GM06990 (cell line): ENCODE measurements at regions not wholly inside any gene's neighbourhood (a gene's known extent, or its start where the extent isn't known, plus 50 kb on each side); places are given as distances from the start of the nearest gene placed in this dataset.

Experiments used
- DNase-seq: peaks from one replicate; pipeline ENCODE4 v3.0.0-alpha.2; 2011; ENCODE audit not compliant: insufficient read length; ENCODE audit errors: extremely low read depth
- H3K27me3 ChIP-seq: replicated peaks from 2 replicates; pipeline ENCODE4 v1.6.0; 2011; ENCODE audit warnings: low read length; ENCODE audit not compliant: control insufficient read depth, insufficient read depth
- H3K36me3 ChIP-seq: 2 replicates; pipeline ENCODE4 v1.5.1; 2011; ENCODE audit warnings: low read length; ENCODE audit not compliant: control insufficient read depth, insufficient read depth
- H3K4me3 ChIP-seq: replicated peaks from 2 replicates; pipeline ENCODE4 v1.5.1; 2011; ENCODE audit warnings: low read depth, mild to moderate bottlenecking, control low read depth, low read length
- CTCF ChIP-seq: IDR thresholded peaks from 2 replicates; pipeline ENCODE4 v1.5.1; 2011; ENCODE audit warnings: low read length, control low read depth, mild to moderate bottlenecking, inconsistent platforms; ENCODE audit not compliant: insufficient read depth, poor library complexity, severe bottlenecking

DNA sequence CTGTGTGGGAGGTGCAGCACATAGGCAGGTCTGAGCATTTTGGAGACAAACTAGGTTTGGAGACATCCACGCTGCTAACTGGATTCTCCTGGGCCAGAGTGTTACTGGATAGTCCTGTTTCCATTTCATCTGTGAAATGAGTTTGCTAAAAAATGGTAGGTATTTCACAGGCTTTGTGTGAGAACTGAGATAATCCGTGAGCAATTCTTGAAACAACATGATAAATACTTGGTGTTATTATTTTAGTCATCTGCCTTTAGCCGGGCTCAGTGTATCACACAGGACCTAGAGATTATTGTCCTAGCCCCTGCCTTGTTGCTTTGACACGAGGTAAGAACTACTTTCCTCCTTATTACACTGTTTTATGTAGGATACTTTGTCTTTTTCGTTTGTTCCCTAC is 63.0 kb downstream of the PRR18 start:
- DNase-seq = no peak
- no peaks in the 10 kb centered on the region for H3K36me3 ChIP-seq
- H3K27me3 ChIP-seq = no peaks in the 10 kb centered on the region
- no peak for TF ChIP-seq CTCF
- no peak overlapping the region for H3K4me3 ChIP-seq

- no peaks in the 10 kb centered on the region for H3K36me3 ChIP-seq
- no peak for TF ChIP-seq CTCF
- no peak for DNase-seq
- H3K4me3 ChIP-seq = no peak overlapping the region
- no peaks in the 10 kb centered on the region for H3K27me3 ChIP-seq
Observed at GRCh38 chr6:166244353-166245045, 63.7 kb downstream of the PRR18 start.

DNA sequence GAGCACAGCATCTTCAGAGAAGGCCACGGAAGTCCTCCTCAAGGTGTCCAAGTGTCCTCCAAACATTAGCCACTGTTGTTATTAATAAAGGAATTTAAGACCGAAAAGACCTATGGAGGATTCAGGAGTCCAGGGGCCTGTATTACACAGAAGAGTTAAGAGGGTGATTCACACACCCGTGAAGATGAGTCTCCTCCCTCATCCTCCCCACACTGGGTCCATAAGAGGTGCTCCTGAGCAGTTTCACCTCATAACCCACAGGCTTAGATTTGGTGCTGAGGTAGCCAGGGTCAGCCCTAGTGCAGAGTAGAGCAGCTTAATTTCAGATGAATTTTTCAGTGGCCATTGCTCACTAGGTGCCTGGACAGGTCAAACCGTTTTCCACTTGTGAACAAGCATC is 65.3 kb downstream of the PRR18 start:
- Histone ChIP-seq H3K4me3 (no peak overlapping the region), H3K36me3 (no peaks in the 10 kb centered on the region), H3K27me3 (no peaks in the 10 kb centered on the region)
- DNase-seq = no peak
- no peak for TF ChIP-seq CTCF

DNA sequence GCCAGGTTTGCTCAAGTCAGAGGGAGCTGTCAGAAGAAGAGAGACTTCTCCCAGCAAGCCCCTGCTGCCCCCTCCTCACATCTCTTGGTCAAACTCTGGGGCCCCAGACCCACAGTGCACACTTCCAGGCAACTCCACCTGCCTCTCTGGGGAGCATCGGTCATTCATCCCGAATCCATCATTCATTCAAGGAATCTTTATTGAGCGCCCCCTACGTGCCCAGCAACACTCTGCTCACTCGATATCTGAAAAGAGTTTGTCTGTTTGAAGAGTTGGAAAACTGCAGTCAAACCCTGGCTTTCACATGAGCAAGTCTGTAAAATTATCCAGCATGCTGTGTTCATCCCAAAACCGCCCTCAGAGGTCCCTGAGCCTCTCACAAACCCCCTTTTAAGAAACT is 66.2 kb downstream of the PRR18 start:
- no peak for DNase-seq
- TF ChIP-seq CTCF = peak; percentile 27
- H3K27me3 ChIP-seq = no peaks in the 10 kb centered on the region
- no peaks in the 10 kb centered on the region for H3K36me3 ChIP-seq
- no peak overlapping the region for H3K4me3 ChIP-seq

GRCh38 chr6:166240889-166241288 is 67.3 kb downstream of the PRR18 start:
- DNase-seq = no peak
- no peaks in the 10 kb centered on the region for H3K27me3 ChIP-seq
- no peak for TF ChIP-seq CTCF
- no peak overlapping the region for H3K4me3 ChIP-seq
- H3K36me3 ChIP-seq = no peaks in the 10 kb centered on the region

- no peak for TF ChIP-seq CTCF
- no peak for DNase-seq
- Histone ChIP-seq H3K4me3 (no peak overlapping the region), H3K27me3 (no peaks in the 10 kb centered on the region), H3K36me3 (no peaks in the 10 kb centered on the region)
Observed at GRCh38 chr6:166237617-166238016, 70.0 kb upstream of the TBXT start.
